ENCODE measurements at regions not wholly inside any gene's neighbourhood (a gene's known extent, or its start where the extent isn't known, plus 50 kb on each side); places are given as distances from the start of the nearest gene placed in this dataset.
A peak's percentile ranks its signal among the peaks of the same experiment; 100 is the strongest.

GRCh38 chr6:163667372-163668060, 253.0 kb downstream of the QKI start:
- Histone ChIP-seq H3K9me3 (ENCODE audit: control insufficient read depth, insufficient read depth, low read length) (peaks cover 2% of the 10 kb centered on the region; the same call in 1 of the 2 replicates), H3K4me1 (ENCODE audit: control insufficient read depth, insufficient read depth, low read length) (no peaks in the 10 kb centered on the region), H3K14ac (replicated peaks; ENCODE audit: low read depth, low read length) (no peak overlapping the region), H2BK15ac (ENCODE audit: low read depth, low read length) (no peak overlapping the region), H3K18ac (ENCODE audit: low read depth, low read length) (no peak overlapping the region), H3K23ac (ENCODE audit: low read depth, low read length) (no peak overlapping the region), H3K27ac (ENCODE audit: insufficient read depth, low read length) (no peak overlapping the region), H2AFZ (replicated peaks; ENCODE audit: low read length, poor library complexity) (no peak overlapping the region), H3K9me1 (ENCODE audit: insufficient read depth, low read length) (no peaks in the 10 kb centered on the region), H2BK5ac (ENCODE audit: low read depth, low read length, poor library complexity, severe bottlenecking) (no peak overlapping the region), H3K4me2 (ENCODE audit: low read depth, low read length) (no peak overlapping the region), H3K27me3 (ENCODE audit: control insufficient read depth, insufficient read depth, low read length) (peaks cover 1% of the 10 kb centered on the region; the same call in 1 of the 2 replicates), H3K4me3 (ENCODE audit: insufficient read depth, low read depth, low read length) (no peak overlapping the region), H3K4ac (ENCODE audit: low read depth, low read length) (no peak overlapping the region), H4K8ac (ENCODE audit: low read depth in 2 of 2, low read length in 2 of 2) (no peak overlapping the region), H3K36me3 (ENCODE audit: control insufficient read depth, insufficient read depth, low read length) (no peaks in the 10 kb centered on the region), H2BK20ac (ENCODE audit: low read depth, low read length) (no peak overlapping the region), H4K20me1 (ENCODE audit: insufficient read depth, low read length) (no peaks in the 10 kb centered on the region), H2BK120ac (ENCODE audit: low read depth, low read length) (no peak overlapping the region), H4K5ac (ENCODE audit: low read depth, low read length) (no peak overlapping the region), H4K91ac (ENCODE audit: insufficient read depth, low read depth, low read length) (no peak overlapping the region), H2AK9ac (replicated peaks; ENCODE audit: low read depth, low read length, poor library complexity) (no peak overlapping the region), H3K79me1 (ENCODE audit: low read depth in 1 of 2, low read length in 2 of 2) (no peaks in the 10 kb centered on the region), H3K9ac (ENCODE audit: low read depth, low read length) (no peak overlapping the region), H2AK5ac (ENCODE audit: low read depth, low read length) (no peak overlapping the region), H3K56ac (ENCODE audit: extremely low read depth, insufficient read depth, low read length) (no peak overlapping the region)
- 20% methylated on average over 1 of the region's 13 CpGs; no CpG with 5 or more reads in 1 of the 2 experiments for WGBS, 2 experiments (ENCODE audit: extremely low coverage in 2 of 2, insufficient read length in 1 of 2)
- intact Hi-C loops (cut with micrococcal nuclease) = no loop called here
- dilution Hi-C loops (cut with HindIII; ENCODE audit: low sequenced_read_pairs, unreplicated experiment) = no loop called here
- BruUV-seq (replicated peaks) = no TSS peak
- CTCF ChIA-PET = no interaction called here
- TF ChIP-seq BHLHE40 (IDR thresholded peaks at IDR 0.05; ENCODE audit: low read depth, low read length) = no peak
- no peak for TF ChIP-seq ELK1 (IDR thresholded peaks at IDR 0.05; ENCODE audit: borderline replicate concordance, low read depth, low read length)
- TF ChIP-seq MAZ (IDR thresholded peaks at IDR 0.05; ENCODE audit: borderline replicate concordance, low read depth, low read length) = no peak
- no peak for TF ChIP-seq RAD21 (IDR thresholded peaks at IDR 0.05; ENCODE audit: low read length)
- TF ChIP-seq, protein P1, sequence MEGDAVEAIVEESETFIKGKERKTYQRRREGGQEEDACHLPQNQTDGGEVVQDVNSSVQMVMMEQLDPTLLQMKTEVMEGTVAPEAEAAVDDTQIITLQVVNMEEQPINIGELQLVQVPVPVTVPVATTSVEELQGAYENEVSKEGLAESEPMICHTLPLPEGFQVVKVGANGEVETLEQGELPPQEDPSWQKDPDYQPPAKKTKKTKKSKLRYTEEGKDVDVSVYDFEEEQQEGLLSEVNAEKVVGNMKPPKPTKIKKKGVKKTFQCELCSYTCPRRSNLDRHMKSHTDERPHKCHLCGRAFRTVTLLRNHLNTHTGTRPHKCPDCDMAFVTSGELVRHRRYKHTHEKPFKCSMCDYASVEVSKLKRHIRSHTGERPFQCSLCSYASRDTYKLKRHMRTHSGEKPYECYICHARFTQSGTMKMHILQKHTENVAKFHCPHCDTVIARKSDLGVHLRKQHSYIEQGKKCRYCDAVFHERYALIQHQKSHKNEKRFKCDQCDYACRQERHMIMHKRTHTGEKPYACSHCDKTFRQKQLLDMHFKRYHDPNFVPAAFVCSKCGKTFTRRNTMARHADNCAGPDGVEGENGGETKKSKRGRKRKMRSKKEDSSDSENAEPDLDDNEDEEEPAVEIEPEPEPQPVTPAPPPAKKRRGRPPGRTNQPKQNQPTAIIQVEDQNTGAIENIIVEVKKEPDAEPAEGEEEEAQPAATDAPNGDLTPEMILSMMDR (conservative IDR thresholded peaks at IDR 0.05; ENCODE audit: low read depth, low read length) = no peak
- TF ChIP-seq, protein P2, sequence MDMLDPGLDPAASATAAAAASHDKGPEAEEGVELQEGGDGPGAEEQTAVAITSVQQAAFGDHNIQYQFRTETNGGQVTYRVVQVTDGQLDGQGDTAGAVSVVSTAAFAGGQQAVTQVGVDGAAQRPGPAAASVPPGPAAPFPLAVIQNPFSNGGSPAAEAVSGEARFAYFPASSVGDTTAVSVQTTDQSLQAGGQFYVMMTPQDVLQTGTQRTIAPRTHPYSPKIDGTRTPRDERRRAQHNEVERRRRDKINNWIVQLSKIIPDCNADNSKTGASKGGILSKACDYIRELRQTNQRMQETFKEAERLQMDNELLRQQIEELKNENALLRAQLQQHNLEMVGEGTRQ (IDR thresholded peaks at IDR 0.05; ENCODE audit: low read depth, low read length) = no peak
- no peak for TF ChIP-seq RFX5 (IDR thresholded peaks at IDR 0.05; ENCODE audit: low read depth, low read length)
- no peak for TF ChIP-seq CEBPB (IDR thresholded peaks at IDR 0.05; ENCODE audit: low read depth, low read length)
- TF ChIP-seq MAFK (IDR thresholded peaks at IDR 0.05; ENCODE audit: low read depth, low read length) = no peak
- TF ChIP-seq CHD1 (IDR thresholded peaks at IDR 0.05; ENCODE audit: low read depth, low read length) = no peak
- TF ChIP-seq FOS (IDR thresholded peaks at IDR 0.05; ENCODE audit: low read depth, low read length) = no peak
- no peak for TF ChIP-seq MXI1 (IDR thresholded peaks at IDR 0.05; ENCODE audit: borderline replicate concordance, low read depth, low read length)
- TF ChIP-seq RCOR1 (IDR thresholded peaks at IDR 0.05; ENCODE audit: insufficient replicate concordance, low read length) = no peak
- no peak for TF ChIP-seq NFE2L2 (IDR thresholded peaks at IDR 0.05; ENCODE audit: low read depth, low read length)
- TF ChIP-seq SMC3 (IDR thresholded peaks at IDR 0.05; ENCODE audit: low read depth, low read length) = no peak
- TF ChIP-seq POLR2A (IDR thresholded peaks at IDR 0.05; ENCODE audit: low read depth, low read length) = no peak
- POLR2A ChIA-PET (ENCODE audit: unreplicated experiment) = no interaction called here
- in situ Hi-C loops (cut with MboI; ENCODE audit: low sequenced_read_pairs) = no loop called here
- ATAC-seq (ENCODE audit: low read depth) (no peak), DNase-seq (peak; percentile 15)

Measured in IMR-90 (cell line).